KMS-11 (cell line): ENCODE measurements at regions not wholly inside any gene's neighbourhood (a gene's known extent, or its start where the extent isn't known, plus 50 kb on each side); places are given as distances from the start of the nearest gene placed in this dataset.

Experiments used
- H2AFZ ChIP-seq: fragments of 200-600 bp; sonication (generic); 2 replicates; pipeline ENCODE4 v1.6.1; 2016; ENCODE audit warnings: antibody characterized with exemption, mixed run types, low read depth
- H3K27ac ChIP-seq: fragments of 200-600 bp; sonication (generic); 2 replicates; pipeline ENCODE4 v1.6.1; 2016; ENCODE audit warnings: mild to moderate bottlenecking, mixed run types
- H3K27me3 ChIP-seq: fragments of 200-600 bp; sonication (generic); 2 replicates; pipeline ENCODE4 v1.6.1; 2017; ENCODE audit warnings: mild to moderate bottlenecking, low read depth, mixed run types, moderate library complexity; ENCODE audit not compliant: insufficient read depth
- H3K36me3 ChIP-seq: fragments of 200-600 bp; sonication (generic); 2 replicates; pipeline ENCODE4 v1.6.1; 2017; ENCODE audit warnings: mild to moderate bottlenecking, mixed run types; ENCODE audit not compliant: insufficient read depth
- H3K4me1 ChIP-seq: fragments of 200-600 bp; sonication (generic); 2 replicates; pipeline ENCODE4 v1.6.1; 2016; ENCODE audit warnings: mild to moderate bottlenecking, low read depth, mixed run types; ENCODE audit not compliant: poor library complexity, severe bottlenecking
- H3K4me2 ChIP-seq: fragments of 200-600 bp; sonication (generic); 2 replicates; pipeline ENCODE4 v1.7.0; 2016; ENCODE audit warnings: mild to moderate bottlenecking, mixed run types
- H3K4me3 ChIP-seq: fragments of 200-600 bp; sonication (generic); IDR thresholded peaks from 2 replicates; pipeline ENCODE4 v1.6.1; 2017; ENCODE audit warnings: low read depth, low read length, mixed read lengths; ENCODE audit not compliant: insufficient read depth
- H3K79me2 ChIP-seq: fragments of 200-600 bp; sonication (generic); 2 replicates; pipeline ENCODE4 v1.6.1; 2016; ENCODE audit warnings: low read depth, mixed run types; ENCODE audit not compliant: insufficient read depth
- H3K9ac ChIP-seq: fragments of 200-600 bp; sonication (generic); 2 replicates; pipeline ENCODE4 v1.6.1; 2016; ENCODE audit warnings: mild to moderate bottlenecking, mixed run types
- H4K20me1 ChIP-seq: fragments of 200-600 bp; sonication (generic); 2 replicates; pipeline ENCODE4 v1.6.1; 2016; ENCODE audit warnings: mild to moderate bottlenecking, mixed run types; ENCODE audit not compliant: insufficient read depth
- TF ChIP-seq, protein P1 (sequence below): fragments of 200-600 bp; sonication (generic); conservative IDR thresholded peaks from 2 replicates; pipeline ENCODE4 v1.6.1; 2017; ENCODE audit warnings: low read depth, mild to moderate bottlenecking, antibody characterized with exemption, low read length, moderate library complexity, mixed read lengths

GRCh38 chr12:127307528-127307927 lies 959.4 kb upstream of the TMEM132C start:
- no peak overlapping the region for H2AFZ ChIP-seq
- H3K4me2 ChIP-seq = no peak overlapping the region

DNA sequence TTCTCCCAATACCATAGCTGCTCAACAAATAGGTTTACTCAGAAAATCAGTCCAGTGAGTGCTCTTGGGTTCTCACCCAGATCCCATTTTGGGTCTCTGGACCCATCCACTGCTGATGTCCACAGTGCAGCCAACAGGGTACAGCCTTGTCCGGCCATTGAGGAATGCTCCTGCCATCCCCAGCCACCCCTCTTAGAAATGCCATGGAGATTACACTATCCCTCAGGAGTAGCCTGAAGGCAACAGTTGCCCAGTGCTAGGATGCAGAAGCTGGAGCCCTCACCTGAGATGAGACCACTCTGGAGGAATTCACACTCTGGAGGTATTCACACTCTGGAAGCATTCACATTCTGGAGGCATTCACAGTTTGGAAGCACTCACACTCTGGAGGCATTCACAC lies 958.8 kb upstream of the TMEM132C start:
- no peaks in the 10 kb centered on the region for H3K27me3 ChIP-seq
- H3K4me3 ChIP-seq = no peak overlapping the region
- no peaks in the 10 kb centered on the region for H3K79me2 ChIP-seq
- no peak overlapping the region for H3K9ac ChIP-seq
- no peak overlapping the region for H2AFZ ChIP-seq
- no peaks in the 10 kb centered on the region for H3K4me1 ChIP-seq
- H3K27ac ChIP-seq = no peak overlapping the region
- no peaks in the 10 kb centered on the region for H3K36me3 ChIP-seq
- no peak overlapping the region for H3K4me2 ChIP-seq
- TF ChIP-seq, protein P1, sequence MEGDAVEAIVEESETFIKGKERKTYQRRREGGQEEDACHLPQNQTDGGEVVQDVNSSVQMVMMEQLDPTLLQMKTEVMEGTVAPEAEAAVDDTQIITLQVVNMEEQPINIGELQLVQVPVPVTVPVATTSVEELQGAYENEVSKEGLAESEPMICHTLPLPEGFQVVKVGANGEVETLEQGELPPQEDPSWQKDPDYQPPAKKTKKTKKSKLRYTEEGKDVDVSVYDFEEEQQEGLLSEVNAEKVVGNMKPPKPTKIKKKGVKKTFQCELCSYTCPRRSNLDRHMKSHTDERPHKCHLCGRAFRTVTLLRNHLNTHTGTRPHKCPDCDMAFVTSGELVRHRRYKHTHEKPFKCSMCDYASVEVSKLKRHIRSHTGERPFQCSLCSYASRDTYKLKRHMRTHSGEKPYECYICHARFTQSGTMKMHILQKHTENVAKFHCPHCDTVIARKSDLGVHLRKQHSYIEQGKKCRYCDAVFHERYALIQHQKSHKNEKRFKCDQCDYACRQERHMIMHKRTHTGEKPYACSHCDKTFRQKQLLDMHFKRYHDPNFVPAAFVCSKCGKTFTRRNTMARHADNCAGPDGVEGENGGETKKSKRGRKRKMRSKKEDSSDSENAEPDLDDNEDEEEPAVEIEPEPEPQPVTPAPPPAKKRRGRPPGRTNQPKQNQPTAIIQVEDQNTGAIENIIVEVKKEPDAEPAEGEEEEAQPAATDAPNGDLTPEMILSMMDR = no peak
- H4K20me1 ChIP-seq = no peaks in the 10 kb centered on the region

More at GRCh38 chr12:127307528-127307927, 959.4 kb upstream of the TMEM132C start:
- Histone ChIP-seq H3K27ac (no peak overlapping the region), H3K9ac (no peak overlapping the region), H3K27me3 (no peaks in the 10 kb centered on the region), H3K4me1 (no peaks in the 10 kb centered on the region), H3K4me3 (no peak overlapping the region), H3K79me2 (no peaks in the 10 kb centered on the region), H4K20me1 (no peaks in the 10 kb centered on the region), H3K36me3 (no peaks in the 10 kb centered on the region)
- TF ChIP-seq, protein P1 = no peak

DNA sequence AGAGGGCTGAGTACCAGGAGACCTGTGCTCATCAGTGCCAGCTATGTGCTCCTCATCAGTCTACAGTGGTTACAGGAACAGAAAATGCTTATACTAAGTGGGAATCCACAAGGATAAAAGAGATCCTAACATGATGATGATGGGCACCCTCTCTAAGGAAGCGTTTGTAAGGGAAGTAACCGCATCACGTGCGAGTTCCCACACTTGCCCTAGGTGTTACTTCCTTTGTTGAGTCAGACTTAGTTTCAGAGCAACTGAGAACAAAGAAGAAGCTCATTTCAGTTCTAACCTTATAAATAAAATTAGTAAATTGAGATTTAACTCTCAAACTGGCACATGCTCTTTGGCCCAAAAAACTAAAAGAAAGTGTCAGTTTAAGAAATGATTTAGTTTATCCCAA lies 956.4 kb upstream of the TMEM132C start:
- Histone ChIP-seq H3K36me3 (no peaks in the 10 kb centered on the region), H3K27me3 (no peaks in the 10 kb centered on the region), H4K20me1 (no peaks in the 10 kb centered on the region), H3K4me1 (no peaks in the 10 kb centered on the region), H3K4me2 (no peak overlapping the region), H3K79me2 (no peaks in the 10 kb centered on the region), H2AFZ (no peak overlapping the region), H3K9ac (no peak overlapping the region), H3K4me3 (no peak overlapping the region), H3K27ac (no peak overlapping the region)
- TF ChIP-seq, protein P1 = no peak

DNA sequence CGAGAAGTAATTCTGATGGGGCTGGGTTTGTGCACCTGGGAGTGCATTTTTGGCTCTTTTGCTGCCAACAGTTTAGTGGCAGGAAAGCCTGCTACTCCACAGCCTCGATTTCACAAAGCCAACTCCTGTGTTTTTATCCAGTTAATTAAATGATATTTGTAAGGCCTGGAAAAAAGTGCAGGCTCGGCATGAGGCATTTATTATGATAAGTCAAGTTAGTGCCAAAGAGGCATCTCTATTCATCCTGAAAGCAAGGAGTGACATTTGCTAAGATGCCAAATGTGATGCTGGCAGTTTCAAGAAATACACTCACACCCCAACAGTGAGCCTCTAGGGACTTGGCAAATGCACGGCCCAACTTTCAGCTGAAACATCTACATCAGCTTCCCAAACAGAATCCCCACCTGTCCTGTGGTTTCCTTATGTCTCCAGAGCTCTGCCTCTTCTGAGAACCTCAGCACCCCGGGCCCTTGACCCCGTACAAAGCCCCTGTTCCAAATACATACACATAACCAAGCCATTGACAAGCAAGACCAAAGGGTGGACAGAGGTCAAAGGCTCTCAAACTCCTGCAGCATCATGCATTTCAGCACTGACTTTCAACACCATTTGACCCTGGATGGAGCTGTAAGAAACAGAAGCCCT lies 955.1 kb upstream of the TMEM132C start:
- H2AFZ ChIP-seq = no peak overlapping the region
- H3K27me3 ChIP-seq = no peaks in the 10 kb centered on the region
- no peaks in the 10 kb centered on the region for H3K79me2 ChIP-seq
- no peaks in the 10 kb centered on the region for H3K36me3 ChIP-seq
- no peak overlapping the region for H3K4me2 ChIP-seq
- no peaks in the 10 kb centered on the region for H3K4me1 ChIP-seq
- no peak overlapping the region for H3K4me3 ChIP-seq
- no peak overlapping the region for H3K9ac ChIP-seq
- no peak overlapping the region for H3K27ac ChIP-seq
- no peaks in the 10 kb centered on the region for H4K20me1 ChIP-seq
- TF ChIP-seq, protein P1 = no peak
